H1 (cell line): ENCODE measurements at regions not wholly inside any gene's neighbourhood (a gene's known extent, or its start where the extent isn't known, plus 50 kb on each side); places are given as distances from the start of the nearest gene placed in this dataset.
"Not testable (repeated sequence)": the region's sequence is repeated elsewhere in the genome, so short reads cannot be mapped to it uniquely, and the experiment has no call there.

Experiments
- CTCF ChIA-PET: fragments of 300-600 bp; sonication (Branson Sonifier 250); formaldehyde crosslinking; loops from one replicate; lab custom pipeline; 2021; ENCODE audit not compliant: partially characterized antibody; lab: Charles Lee
- POLR2A ChIA-PET: fragments of 300-600 bp; sonication (Branson Sonifier 250); formaldehyde crosslinking; loops from one replicate; lab custom pipeline; 2021; ENCODE audit warnings: inconsistent platforms; ENCODE audit not compliant: partially characterized antibody; lab: Charles Lee
- DNase-seq, 2 experiments: peaks; one replicate each; pipeline versions ENCODE4 v3.0.0 to v3.0.0-alpha.2; 2010 to 2022; ENCODE audit warnings: low spot score in 2 of 2, low read depth in 1 of 2, mixed read lengths in 1 of 2
- FAIRE-seq: peaks from 2 replicates; lab custom pipeline; 2011; peaks lifted over from hg19 to GRCh38; lab: Jason Lieb, UNC
- H2AFZ ChIP-seq: 2 replicates; pipeline ENCODE4 v1.8.1; 2012; ENCODE audit warnings: low read length, inconsistent platforms
- H2AK5ac ChIP-seq: 2 replicates; pipeline ENCODE4 v1.6.1; 2013; ENCODE audit warnings: low read depth, low read length
- H2BK120ac ChIP-seq: replicated peaks from 2 replicates; pipeline ENCODE3; 2013; ENCODE audit warnings: low read depth, low read length, inconsistent platforms
- H2BK12ac ChIP-seq: 2 replicates; pipeline ENCODE4 v1.6.1; 2013; ENCODE audit warnings: low read depth, low read length
- H2BK15ac ChIP-seq: 2 replicates; pipeline ENCODE4 v1.6.1; 2013; ENCODE audit warnings: low read length
- H2BK20ac ChIP-seq: 2 replicates; pipeline ENCODE4 v1.6.1; 2013; ENCODE audit warnings: low read length
- H2BK5ac ChIP-seq: 2 replicates; pipeline ENCODE4 v1.6.1; 2013; ENCODE audit warnings: low read depth, low read length
- H3K14ac ChIP-seq: 2 replicates; pipeline ENCODE4 v1.6.1; 2013; ENCODE audit warnings: inconsistent platforms; ENCODE audit not compliant: insufficient read length
- H3K18ac ChIP-seq: 2 replicates; pipeline ENCODE4 v1.6.1; 2013; ENCODE audit warnings: low read length; ENCODE audit errors: extremely low read depth
- H3K23ac ChIP-seq: 2 replicates; pipeline ENCODE4 v1.6.1; 2013; ENCODE audit warnings: inconsistent platforms; ENCODE audit not compliant: insufficient read length
- H3K23me2 ChIP-seq: 2 replicates; pipeline ENCODE4 v1.6.1; 2013; ENCODE audit warnings: low read depth, low read length
- H3K27ac ChIP-seq: 2 replicates; pipeline ENCODE4 v1.6.1; 2011; ENCODE audit warnings: low read depth, low read length, inconsistent platforms
- H3K27me3 ChIP-seq, 4 experiments: replicated peaks in 1 of 4; 1 replicate in 1 of 4; 2 replicates in 3 of 4; pipeline versions ENCODE4 v1.6.1 to v1.8.1; 2011 to 2013; ENCODE audit warnings: low read length in 3 of 4, mild to moderate bottlenecking in 3 of 4, inconsistent platforms in 2 of 4, mixed read lengths in 2 of 4, moderate library complexity in 1 of 4; ENCODE audit not compliant: control insufficient read depth in 3 of 4, insufficient read depth in 3 of 4; ENCODE audit errors: extremely low read depth in 1 of 4
- H3K36me3 ChIP-seq, 4 experiments: 2 replicates each; pipeline versions ENCODE4 v1.6.1 to v1.8.1; 2011 to 2013; ENCODE audit warnings: mild to moderate bottlenecking in 4 of 4, low read length in 3 of 4, moderate library complexity in 2 of 4, control low read depth in 1 of 4, inconsistent platforms in 1 of 4; ENCODE audit not compliant: insufficient read depth in 4 of 4, control insufficient read depth in 2 of 4
- H3K4ac ChIP-seq: replicated peaks from 2 replicates; pipeline ENCODE3; 2013; ENCODE audit warnings: low read length, low read depth, mixed read lengths, inconsistent platforms; ENCODE audit not compliant: insufficient read length
- H3K4me1 ChIP-seq, 4 experiments: replicated peaks in 1 of 4; 1 replicate in 1 of 4; 2 replicates in 3 of 4; pipeline versions ENCODE4 v1.6.1 to v1.8.1; 2011 to 2013; ENCODE audit warnings: low read length in 3 of 4, inconsistent platforms in 2 of 4, mixed read lengths in 1 of 4; ENCODE audit not compliant: insufficient read depth in 4 of 4, control insufficient read depth in 3 of 4
- H3K4me2 ChIP-seq, 2 experiments: 2 replicates each; pipeline versions ENCODE4 v1.6.1 to v1.8.1; 2011 to 2013; ENCODE audit warnings: low read depth in 2 of 2, low read length in 2 of 2, control low read depth in 1 of 2, inconsistent platforms in 1 of 2, mild to moderate bottlenecking in 1 of 2; ENCODE audit not compliant: insufficient read depth in 1 of 2
- H3K4me3 ChIP-seq, 4 experiments: fragments of 200-600, 300-600 bp in 1 of 4; sonication (generic), shearing (Covaris generic), sonication (Bioruptor Twin) in 1 of 4; 2 replicates each; pipeline versions ENCODE4 v1.5.1 to v1.8.1; 2011 to 2016; ENCODE audit warnings: low read length in 4 of 4, low read depth in 3 of 4, control low read depth in 2 of 4, inconsistent platforms in 2 of 4, mild to moderate bottlenecking in 2 of 4, mixed read lengths in 1 of 4, moderate library complexity in 1 of 4; ENCODE audit not compliant: insufficient read depth in 2 of 4; ENCODE audit errors: extremely low read depth in 1 of 4
- H3K56ac ChIP-seq: replicated peaks from 2 replicates; pipeline ENCODE3; 2013; ENCODE audit warnings: low read depth, mild to moderate bottlenecking, mixed read lengths, low read length, inconsistent platforms; ENCODE audit not compliant: insufficient read length
- H3K79me1 ChIP-seq: 2 replicates; pipeline ENCODE4 v1.6.1; 2013; ENCODE audit warnings: low read depth, low read length, control low read depth
- H3K79me2 ChIP-seq, 2 experiments: 2 replicates each; pipeline versions ENCODE4 v1.6.1 to v1.8.1; 2012 to 2013; ENCODE audit warnings: low read length in 2 of 2, mild to moderate bottlenecking in 2 of 2, inconsistent platforms in 1 of 2; ENCODE audit not compliant: insufficient read depth in 2 of 2, control insufficient read depth in 1 of 2
- H3K9ac ChIP-seq, 4 experiments: replicated peaks in 1 of 4; 1 replicate in 1 of 4; 2 replicates in 3 of 4; pipeline versions ENCODE4 v1.6.1 to v1.8.1; 2011 to 2013; ENCODE audit warnings: low read depth in 3 of 4, low read length in 3 of 4, control low read depth in 2 of 4, mild to moderate bottlenecking in 2 of 4, moderate library complexity in 2 of 4, inconsistent platforms in 1 of 4; ENCODE audit errors: extremely low read depth in 1 of 4
- H3K9me3 ChIP-seq, 2 experiments: 2 replicates each; pipeline versions ENCODE4 v1.6.1 to v1.8.1; 2012 to 2013; ENCODE audit warnings: mild to moderate bottlenecking in 2 of 2, moderate library complexity in 2 of 2, control low read depth in 1 of 2, inconsistent platforms in 1 of 2, low read depth in 1 of 2, low read length in 1 of 2, mixed read lengths in 1 of 2; ENCODE audit not compliant: insufficient read depth in 2 of 2
- H4K20me1 ChIP-seq, 2 experiments: replicated peaks in 1 of 2; 2 replicates each; pipeline versions ENCODE3 to v1.8.1; 2011 to 2013; ENCODE audit warnings: inconsistent platforms in 2 of 2, low read length in 2 of 2, mild to moderate bottlenecking in 1 of 2; ENCODE audit not compliant: insufficient read depth in 2 of 2, control insufficient read depth in 1 of 2
- H4K5ac ChIP-seq: 2 replicates; pipeline ENCODE4 v1.6.1; 2013; ENCODE audit warnings: low read length, low read depth, mixed read lengths, inconsistent platforms; ENCODE audit not compliant: insufficient read length
- H4K8ac ChIP-seq: 2 replicates; pipeline ENCODE4 v1.8.0; 2013; ENCODE audit warnings: mild to moderate bottlenecking, moderate library complexity, low read length, inconsistent platforms; ENCODE audit not compliant: insufficient read depth; ENCODE audit errors: extremely low read depth
- H4K91ac ChIP-seq: replicated peaks from 2 replicates; pipeline ENCODE3; 2013; ENCODE audit warnings: low read length, mixed read lengths, inconsistent platforms; ENCODE audit not compliant: insufficient read length
- WGBS, 2 experiments: shearing (Covaris generic) in 1 of 2; methylation state at CpG; one replicate each; pipeline versions ENCODE4 v1.1.6 to v1.1.7; 2013 to 2015; ENCODE audit warnings: low lambda C conversion rate in 2 of 2, mixed read lengths in 2 of 2, inconsistent platforms in 1 of 2, low coverage in 1 of 2, missing lambda C conversion rate in 1 of 2; ENCODE audit not compliant: insufficient replicate concordance in 2 of 2, insufficient coverage in 1 of 2, insufficient read length in 1 of 2; ENCODE audit errors: extremely low coverage in 1 of 2, missing lambda C conversion rate in 1 of 2; 5-methylcytosine and 5-hydroxymethylcytosine counted together

- H2BK5ac ChIP-seq, DNase-seq, H2BK12ac ChIP-seq, H4K20me1 ChIP-seq, H3K79me2 ChIP-seq, H3K9me3 ChIP-seq, FAIRE-seq, H4K91ac ChIP-seq, H3K27ac ChIP-seq, H3K36me3 ChIP-seq, H2AK5ac ChIP-seq, POLR2A ChIA-PET, H3K4ac ChIP-seq, H4K8ac ChIP-seq, H2BK15ac ChIP-seq, H3K27me3 ChIP-seq, H3K56ac ChIP-seq, H3K14ac ChIP-seq, H2BK20ac ChIP-seq, H3K9ac ChIP-seq, H3K79me1 ChIP-seq, H4K5ac ChIP-seq, H3K4me2 ChIP-seq, H2AFZ ChIP-seq, H2BK120ac ChIP-seq, H3K23me2 ChIP-seq, H3K23ac ChIP-seq, H3K4me1 ChIP-seq, H3K4me3 ChIP-seq, H3K18ac ChIP-seq: not testable (repeated sequence)
- 77% methylated on average over 2 of the region's 2 CpGs; no CpG with 5 or more reads in 1 of the 2 experiments for WGBS, 2 experiments
- CTCF ChIA-PET = interaction anchor here (1.0 kb wide), 1 partner anchor 8 kb away, joined by 3 read pairs; no protein-coding TSS in a partner anchor
Measured at GRCh38 chr18:1043039-1043438, 138.4 kb downstream of the ADCYAP1 start.
